HS-27A (cell line): ENCODE measurements at regions not wholly inside any gene's neighbourhood (a gene's known extent, or its start where the extent isn't known, plus 50 kb on each side); places are given as distances from the start of the nearest gene placed in this dataset.

Experiments used
- DNase-seq: peaks from one replicate; pipeline ENCODE4 v3.0.0-alpha.2; 2012; ENCODE audit warnings: low read depth, missing footprints

GRCh38 chr3:167895178-167895577 lies 159.7 kb downstream of the SERPINI1 start:
- no peak for DNase-seq

- no peak for DNase-seq
Observed at GRCh38 chr3:167892205-167892604, 156.7 kb downstream of the SERPINI1 start.

GRCh38 chr3:167887096-167887495 lies 151.6 kb downstream of the SERPINI1 start:
- no peak for DNase-seq

- no peak for DNase-seq
Observed at GRCh38 chr3:167886690-167887089, 151.2 kb downstream of the SERPINI1 start.

GRCh38 chr3:167885277-167885676 lies 149.8 kb downstream of the SERPINI1 start:
- no peak for DNase-seq

- DNase-seq: no peak
Observed at GRCh38 chr3:167884481-167884880, 149.0 kb downstream of the SERPINI1 start.

GRCh38 chr3:167883452-167883851 lies 147.9 kb downstream of the SERPINI1 start:
- no peak for DNase-seq

- peak; percentile 20 for DNase-seq
Observed at GRCh38 chr3:167882057-167882667, 146.6 kb downstream of the SERPINI1 start.

GRCh38 chr3:167880183-167880582 lies 144.7 kb downstream of the SERPINI1 start:
- DNase-seq: no peak

GRCh38 chr3:167876620-167877281 lies 141.2 kb downstream of the SERPINI1 start:
- peak; percentile 27 for DNase-seq
